PC-3 (cell line): ENCODE measurements at regions not wholly inside any gene's neighbourhood (a gene's known extent, or its start where the extent isn't known, plus 50 kb on each side); places are given as distances from the start of the nearest gene placed in this dataset.

ENCODE experiments used
- EZH2 ChIP-seq: fragments of 300-600 bp; sonication (generic); IDR thresholded peaks from one replicate; pipeline ENCODE4 v1.6.1; 2017; ENCODE audit warnings: antibody characterized with exemption, mild to moderate bottlenecking, low read length; ENCODE audit not compliant: unreplicated experiment
- TF ChIP-seq, protein P1 (sequence below): fragments of 300-600 bp; sonication (generic); conservative IDR thresholded peaks from 2 replicates; pipeline ENCODE4 v1.5.1; 2017; ENCODE audit warnings: antibody characterized with exemption, low read depth, mild to moderate bottlenecking, low read length

DNA sequence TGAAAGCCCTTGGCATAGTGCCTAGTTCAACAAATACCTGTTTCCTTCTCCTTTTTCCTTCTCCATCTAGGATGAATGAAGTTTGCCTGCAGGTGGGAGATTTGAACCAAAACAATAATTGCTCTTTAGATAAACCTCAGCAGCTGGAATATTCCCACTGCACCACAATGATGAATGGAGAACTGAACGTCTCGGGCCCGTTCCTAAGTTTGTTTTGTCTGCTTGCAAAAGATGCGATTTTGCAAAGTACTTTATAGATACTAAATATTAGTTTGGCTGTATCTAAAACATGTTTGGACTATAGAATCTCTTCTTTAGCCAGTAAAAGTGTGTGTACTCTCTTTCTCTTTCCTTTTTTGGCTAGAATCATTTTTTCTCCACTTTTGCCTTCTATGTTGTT lies 75.8 kb upstream of the BMPER start:
- no peak for TF ChIP-seq EZH2
- TF ChIP-seq, protein P1, sequence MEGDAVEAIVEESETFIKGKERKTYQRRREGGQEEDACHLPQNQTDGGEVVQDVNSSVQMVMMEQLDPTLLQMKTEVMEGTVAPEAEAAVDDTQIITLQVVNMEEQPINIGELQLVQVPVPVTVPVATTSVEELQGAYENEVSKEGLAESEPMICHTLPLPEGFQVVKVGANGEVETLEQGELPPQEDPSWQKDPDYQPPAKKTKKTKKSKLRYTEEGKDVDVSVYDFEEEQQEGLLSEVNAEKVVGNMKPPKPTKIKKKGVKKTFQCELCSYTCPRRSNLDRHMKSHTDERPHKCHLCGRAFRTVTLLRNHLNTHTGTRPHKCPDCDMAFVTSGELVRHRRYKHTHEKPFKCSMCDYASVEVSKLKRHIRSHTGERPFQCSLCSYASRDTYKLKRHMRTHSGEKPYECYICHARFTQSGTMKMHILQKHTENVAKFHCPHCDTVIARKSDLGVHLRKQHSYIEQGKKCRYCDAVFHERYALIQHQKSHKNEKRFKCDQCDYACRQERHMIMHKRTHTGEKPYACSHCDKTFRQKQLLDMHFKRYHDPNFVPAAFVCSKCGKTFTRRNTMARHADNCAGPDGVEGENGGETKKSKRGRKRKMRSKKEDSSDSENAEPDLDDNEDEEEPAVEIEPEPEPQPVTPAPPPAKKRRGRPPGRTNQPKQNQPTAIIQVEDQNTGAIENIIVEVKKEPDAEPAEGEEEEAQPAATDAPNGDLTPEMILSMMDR = no peak
